GM19324 (cell line): ENCODE measurements at regions not wholly inside any gene's neighbourhood (a gene's known extent, or its start where the extent isn't known, plus 50 kb on each side); places are given as distances from the start of the nearest gene placed in this dataset.
"Not testable (repeated sequence)": the region's sequence is repeated elsewhere in the genome, so short reads cannot be mapped to it uniquely, and the experiment has no call there.

Experiments used
- ATAC-seq: cut with Tn5 transposase; IDR thresholded peaks from one replicate; pipeline ENCODE4 v1.9.1; 2021; ENCODE audit warnings: mild to moderate bottlenecking, moderate library complexity; ENCODE audit not compliant: unreplicated experiment, low FRiP score

- ATAC-seq = no peak
Measured at GRCh38 chr1:81738875-81739274, 61.9 kb upstream of the ADGRL2 start.

- no peak for ATAC-seq
Measured at GRCh38 chr1:81733480-81733879, 67.3 kb upstream of the ADGRL2 start.

- ATAC-seq = no peak
Measured at GRCh38 chr1:81731989-81732388, 68.7 kb upstream of the ADGRL2 start.

- no peak for ATAC-seq
Measured at GRCh38 chr1:81730881-81731280, 69.9 kb upstream of the ADGRL2 start.

- not testable (repeated sequence) for ATAC-seq
Measured at GRCh38 chr1:81730299-81730698, 70.4 kb upstream of the ADGRL2 start.

- no peak for ATAC-seq
Measured at GRCh38 chr1:81729818-81730217, 70.9 kb upstream of the ADGRL2 start.

- no peak for ATAC-seq
Measured at GRCh38 chr1:81729239-81729638, 71.5 kb upstream of the ADGRL2 start.

- no peak for ATAC-seq
Measured at GRCh38 chr1:81725823-81726222, 74.9 kb upstream of the ADGRL2 start.

- ATAC-seq = not testable (repeated sequence)
Measured at GRCh38 chr1:81722631-81723328, 78.0 kb upstream of the ADGRL2 start.

GRCh38 chr1:81720256-81720655 lies 80.5 kb upstream of the ADGRL2 start:
- ATAC-seq = not testable (repeated sequence)

GRCh38 chr1:81717230-81717629 lies 83.5 kb upstream of the ADGRL2 start:
- no peak for ATAC-seq

GRCh38 chr1:81715391-81715790 lies 85.3 kb upstream of the ADGRL2 start:
- ATAC-seq = no peak

GRCh38 chr1:81714636-81715035 lies 86.1 kb upstream of the ADGRL2 start:
- ATAC-seq = no peak

GRCh38 chr1:81712425-81712824 lies 88.3 kb upstream of the ADGRL2 start:
- ATAC-seq = no peak

- no peak for ATAC-seq
Measured at GRCh38 chr1:81710857-81711256, 89.9 kb upstream of the ADGRL2 start.

GRCh38 chr1:81708250-81708649 lies 92.5 kb upstream of the ADGRL2 start:
- no peak for ATAC-seq

- no peak for ATAC-seq
Measured at GRCh38 chr1:81706650-81707435, 93.9 kb upstream of the ADGRL2 start.

- no peak for ATAC-seq
Measured at GRCh38 chr1:81703756-81704463, 96.8 kb upstream of the ADGRL2 start.

- ATAC-seq = no peak
Measured at GRCh38 chr1:81703391-81703755, 97.4 kb upstream of the ADGRL2 start.

GRCh38 chr1:81702903-81703302 lies 97.8 kb upstream of the ADGRL2 start:
- no peak for ATAC-seq

- no peak for ATAC-seq
Measured at GRCh38 chr1:81702079-81702715, 98.5 kb upstream of the ADGRL2 start.
